ENCODE measurements at regions not wholly inside any gene's neighbourhood (a gene's known extent, or its start where the extent isn't known, plus 50 kb on each side); places are given as distances from the start of the nearest gene placed in this dataset.

GRCh38 chr1:90476994-90477393 is 240.1 kb downstream of the BARHL2 start:
- Mint-ChIP-seq H3K9me3 (no peaks in the 10 kb centered on the region), H3K36me3 (no peaks in the 10 kb centered on the region), H3K27ac (no peak overlapping the region), H3K4me3 (no peak overlapping the region), H3K4me1 (ENCODE audit: low read depth) (no peaks in the 10 kb centered on the region), H3K27me3 (no peaks in the 10 kb centered on the region)
- DNase-seq, result no peak
- ChIA-PET POLR2A (no interaction called here), CTCF (no interaction called here)
- intact Hi-C loops (cut with micrococcal nuclease), result no loop called here

GRCh38 chr1:90476411-90476810 is 240.7 kb downstream of the BARHL2 start:
- CTCF ChIA-PET, result no interaction called here

GRCh38 chr1:90475631-90476030 is 241.5 kb downstream of the BARHL2 start:
- Mint-ChIP-seq H3K36me3 (no peaks in the 10 kb centered on the region), H3K27ac (no peak overlapping the region), H3K4me1 (ENCODE audit: low read depth) (no peaks in the 10 kb centered on the region), H3K4me3 (no peak overlapping the region), H3K9me3 (no peaks in the 10 kb centered on the region), H3K27me3 (no peaks in the 10 kb centered on the region)
- POLR2A ChIA-PET, result no interaction called here
- no peak for DNase-seq
- CTCF ChIA-PET, result no interaction called here
- intact Hi-C loops (cut with micrococcal nuclease), result no loop called here

More at GRCh38 chr1:90476411-90476810, 240.7 kb downstream of the BARHL2 start:
- H3K4me1 Mint-ChIP-seq (ENCODE audit: low read depth), result no peaks in the 10 kb centered on the region
- no peak overlapping the region for H3K27ac Mint-ChIP-seq
- no peak for DNase-seq
- no peaks in the 10 kb centered on the region for H3K9me3 Mint-ChIP-seq
- H3K36me3 Mint-ChIP-seq, result no peaks in the 10 kb centered on the region
- intact Hi-C loops (cut with micrococcal nuclease), result no loop called here
- H3K27me3 Mint-ChIP-seq, result no peaks in the 10 kb centered on the region
- POLR2A ChIA-PET, result no interaction called here
- no peak overlapping the region for H3K4me3 Mint-ChIP-seq

- no peak overlapping the region for H3K4me3 Mint-ChIP-seq
- H3K4me1 Mint-ChIP-seq (ENCODE audit: low read depth), result no peaks in the 10 kb centered on the region
- intact Hi-C loops (cut with micrococcal nuclease), result no loop called here
Measured at GRCh38 chr1:90474731-90475130, 242.4 kb downstream of the BARHL2 start.

GRCh38 chr1:90474158-90474557 is 242.9 kb downstream of the BARHL2 start:
- no peaks in the 10 kb centered on the region for H3K27me3 Mint-ChIP-seq
- intact Hi-C loops (cut with micrococcal nuclease), result no loop called here
- no peaks in the 10 kb centered on the region for H3K36me3 Mint-ChIP-seq
- DNase-seq, result no peak
- no peak overlapping the region for H3K4me3 Mint-ChIP-seq
- ChIA-PET CTCF (no interaction called here), POLR2A (no interaction called here)
- H3K9me3 Mint-ChIP-seq, result no peaks in the 10 kb centered on the region
- no peak overlapping the region for H3K27ac Mint-ChIP-seq
- no peaks in the 10 kb centered on the region for H3K4me1 Mint-ChIP-seq (ENCODE audit: low read depth)

More at GRCh38 chr1:90474731-90475130, 242.4 kb downstream of the BARHL2 start:
- POLR2A ChIA-PET, result no interaction called here
- no peaks in the 10 kb centered on the region for H3K36me3 Mint-ChIP-seq
- no peaks in the 10 kb centered on the region for H3K27me3 Mint-ChIP-seq
- no peaks in the 10 kb centered on the region for H3K9me3 Mint-ChIP-seq
- H3K27ac Mint-ChIP-seq, result no peak overlapping the region
- no peak for DNase-seq
- CTCF ChIA-PET, result no interaction called here

GRCh38 chr1:90472775-90473174 is 244.3 kb downstream of the BARHL2 start:
- Mint-ChIP-seq H3K27me3 (no peaks in the 10 kb centered on the region), H3K27ac (no peak overlapping the region)
- no peak for DNase-seq

GRCh38 chr1:90459570-90459969 is 257.5 kb downstream of the BARHL2 start:
- H3K36me3 Mint-ChIP-seq, result no peaks in the 10 kb centered on the region
- ChIA-PET POLR2A (no interaction called here), CTCF (no interaction called here)
- intact Hi-C loops (cut with micrococcal nuclease), result no loop called here
- no peaks in the 10 kb centered on the region for H3K27me3 Mint-ChIP-seq
- no peak overlapping the region for H3K27ac Mint-ChIP-seq
- no peak overlapping the region for H3K4me3 Mint-ChIP-seq
- H3K9me3 Mint-ChIP-seq, result no peaks in the 10 kb centered on the region
- H3K4me1 Mint-ChIP-seq (ENCODE audit: low read depth), result no peaks in the 10 kb centered on the region
- no peak for DNase-seq

More at GRCh38 chr1:90472775-90473174, 244.3 kb downstream of the BARHL2 start:
- ChIA-PET CTCF (interaction anchor here (1.2 kb wide), 1 partner anchor 9 kb away, joined by 3 read pairs; no protein-coding TSS in a partner anchor), POLR2A (no interaction called here)
- H3K4me1 Mint-ChIP-seq (ENCODE audit: low read depth), result no peaks in the 10 kb centered on the region
- H3K36me3 Mint-ChIP-seq, result no peaks in the 10 kb centered on the region
- intact Hi-C loops (cut with micrococcal nuclease), result no loop called here
- H3K4me3 Mint-ChIP-seq, result no peak overlapping the region
- no peaks in the 10 kb centered on the region for H3K9me3 Mint-ChIP-seq

- intact Hi-C loops (cut with micrococcal nuclease), result no loop called here
- Mint-ChIP-seq H3K4me1 (ENCODE audit: low read depth) (no peaks in the 10 kb centered on the region), H3K9me3 (no peaks in the 10 kb centered on the region), H3K4me3 (no peak overlapping the region), H3K36me3 (no peaks in the 10 kb centered on the region), H3K27me3 (no peaks in the 10 kb centered on the region), H3K27ac (no peak overlapping the region)
- no peak for DNase-seq
- ChIA-PET POLR2A (no interaction called here), CTCF (no interaction called here)
Measured at GRCh38 chr1:90457985-90458384, 259.1 kb downstream of the BARHL2 start.

GRCh38 chr1:90452491-90452890 is 264.6 kb downstream of the BARHL2 start:
- intact Hi-C loops (cut with micrococcal nuclease), result no loop called here
- Mint-ChIP-seq H3K4me3 (no peak overlapping the region), H3K9me3 (no peaks in the 10 kb centered on the region), H3K4me1 (ENCODE audit: low read depth) (no peaks in the 10 kb centered on the region), H3K27ac (no peak overlapping the region), H3K27me3 (no peaks in the 10 kb centered on the region), H3K36me3 (no peaks in the 10 kb centered on the region)
- ChIA-PET CTCF (no interaction called here), POLR2A (no interaction called here)
- no peak for DNase-seq

- Mint-ChIP-seq H3K4me3 (no peak overlapping the region), H3K36me3 (no peaks in the 10 kb centered on the region), H3K9me3 (no peaks in the 10 kb centered on the region), H3K27me3 (peaks cover 5% of the 10 kb centered on the region), H3K27ac (no peak overlapping the region), H3K4me1 (ENCODE audit: low read depth) (no peaks in the 10 kb centered on the region)
- no peak for DNase-seq
- intact Hi-C loops (cut with micrococcal nuclease), result no loop called here
- CTCF ChIA-PET, result no interaction called here
- POLR2A ChIA-PET, result no interaction called here
Measured at GRCh38 chr1:90443354-90443753, 273.7 kb downstream of the BARHL2 start.

GRCh38 chr1:90435351-90435750 is 281.8 kb downstream of the BARHL2 start:
- Mint-ChIP-seq H3K27ac (no peak overlapping the region), H3K9me3 (peaks cover 2% of the 10 kb centered on the region), H3K27me3 (no peaks in the 10 kb centered on the region), H3K36me3 (no peaks in the 10 kb centered on the region), H3K4me3 (no peak overlapping the region), H3K4me1 (ENCODE audit: low read depth) (no peaks in the 10 kb centered on the region)
- no peak for DNase-seq
- intact Hi-C loops (cut with micrococcal nuclease), result no loop called here
- ChIA-PET POLR2A (no interaction called here), CTCF (no interaction called here)

GRCh38 chr1:90434460-90434859 is 282.6 kb downstream of the BARHL2 start:
- no peaks in the 10 kb centered on the region for H3K27me3 Mint-ChIP-seq

GRCh38 chr1:90417126-90417525 is 300.0 kb downstream of the BARHL2 start:
- H3K9me3 Mint-ChIP-seq, result no peaks in the 10 kb centered on the region
- no peaks in the 10 kb centered on the region for H3K4me1 Mint-ChIP-seq (ENCODE audit: low read depth)
- no peak overlapping the region for H3K4me3 Mint-ChIP-seq
- ChIA-PET CTCF (no interaction called here), POLR2A (no interaction called here)
- no peak overlapping the region for H3K27ac Mint-ChIP-seq
- intact Hi-C loops (cut with micrococcal nuclease), result no loop called here
- no peak for DNase-seq
- H3K36me3 Mint-ChIP-seq, result no peaks in the 10 kb centered on the region
- peaks cover 1% of the 10 kb centered on the region for H3K27me3 Mint-ChIP-seq

More at GRCh38 chr1:90434460-90434859, 282.6 kb downstream of the BARHL2 start:
- Mint-ChIP-seq H3K27ac (no peak overlapping the region), H3K36me3 (no peaks in the 10 kb centered on the region), H3K9me3 (peaks cover 2% of the 10 kb centered on the region), H3K4me1 (ENCODE audit: low read depth) (no peaks in the 10 kb centered on the region), H3K4me3 (no peak overlapping the region)
- intact Hi-C loops (cut with micrococcal nuclease), result no loop called here
- ChIA-PET CTCF (interaction anchor here (0.5 kb wide), 1 partner anchor 15 kb away, joined by 3 read pairs; no protein-coding TSS in a partner anchor), POLR2A (no interaction called here)
- no peak for DNase-seq

- intact Hi-C loops (cut with micrococcal nuclease), result no loop called here
- no peak overlapping the region for H3K27ac Mint-ChIP-seq
- H3K36me3 Mint-ChIP-seq, result no peaks in the 10 kb centered on the region
- DNase-seq, result no peak
- CTCF ChIA-PET, result no interaction called here
- no peaks in the 10 kb centered on the region for H3K4me1 Mint-ChIP-seq (ENCODE audit: low read depth)
- H3K27me3 Mint-ChIP-seq, result peaks cover 1% of the 10 kb centered on the region
- no peaks in the 10 kb centered on the region for H3K9me3 Mint-ChIP-seq
- H3K4me3 Mint-ChIP-seq, result no peak overlapping the region
- POLR2A ChIA-PET, result no interaction called here
Measured at GRCh38 chr1:90414201-90414600, 302.9 kb downstream of the BARHL2 start.
